ENCODE measurements at regions not wholly inside any gene's neighbourhood (a gene's known extent, or its start where the extent isn't known, plus 50 kb on each side); places are given as distances from the start of the nearest gene placed in this dataset.
A peak's percentile ranks its signal among the peaks of the same experiment; 100 is the strongest.
"Not testable (repeated sequence)": the region's sequence is repeated elsewhere in the genome, so short reads cannot be mapped to it uniquely, and the experiment has no call there.

DNA sequence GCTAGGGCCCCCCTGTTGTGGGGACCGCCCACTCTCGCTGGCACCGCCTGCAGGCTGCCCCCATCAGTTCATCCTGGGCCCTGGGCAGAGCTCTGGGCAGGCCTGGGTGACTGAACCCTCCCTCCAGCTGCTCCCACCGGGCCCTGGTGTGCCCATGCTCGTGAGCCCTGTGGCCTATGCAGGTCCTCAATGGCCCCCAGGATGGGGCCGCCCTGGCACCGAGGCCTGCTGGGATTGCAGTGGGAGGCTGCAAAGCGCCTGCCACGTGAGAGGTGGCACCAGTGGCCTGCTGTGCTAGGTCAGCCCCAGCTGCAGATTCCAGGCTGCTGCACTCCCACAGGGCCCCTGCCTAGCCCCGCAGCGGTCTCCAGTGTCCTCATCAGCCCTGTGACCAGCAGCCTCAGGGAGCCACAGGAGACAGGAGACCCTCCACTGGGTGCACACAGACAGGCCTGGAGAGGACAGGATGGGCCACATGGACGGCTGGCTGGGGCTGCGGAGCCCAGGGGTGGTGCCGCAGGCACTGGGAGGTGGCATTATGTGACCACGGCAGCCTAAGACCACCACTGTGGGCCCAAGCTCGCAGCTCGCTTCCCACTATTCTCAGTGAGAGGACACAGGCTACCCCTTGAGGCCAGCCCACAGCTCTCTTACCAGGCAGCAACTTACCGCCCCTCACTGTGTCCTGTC, 199.4 kb downstream of the BCR start:
- DNase-seq = not testable (repeated sequence)

DNA sequence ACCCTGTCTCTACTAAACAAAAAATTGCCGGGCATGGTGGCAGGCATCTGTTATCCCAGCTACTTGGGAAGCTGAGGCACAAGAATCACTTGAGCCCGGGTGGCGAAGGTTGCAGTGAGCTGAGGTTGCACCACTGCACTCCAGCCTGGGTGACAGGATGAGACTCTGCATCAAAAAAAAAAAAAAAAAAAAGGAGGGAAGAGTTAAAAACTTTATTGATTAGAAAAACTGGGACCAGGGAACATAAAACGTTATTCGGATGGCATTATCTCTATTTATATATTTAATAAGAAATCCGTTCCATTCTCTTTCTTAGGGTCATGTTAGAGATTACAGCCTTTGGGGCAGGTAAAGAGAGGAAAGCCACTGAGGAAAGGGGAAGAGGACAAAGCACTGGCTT, 197.5 kb downstream of the BCR start:
- DNase-seq = no peak

DNA sequence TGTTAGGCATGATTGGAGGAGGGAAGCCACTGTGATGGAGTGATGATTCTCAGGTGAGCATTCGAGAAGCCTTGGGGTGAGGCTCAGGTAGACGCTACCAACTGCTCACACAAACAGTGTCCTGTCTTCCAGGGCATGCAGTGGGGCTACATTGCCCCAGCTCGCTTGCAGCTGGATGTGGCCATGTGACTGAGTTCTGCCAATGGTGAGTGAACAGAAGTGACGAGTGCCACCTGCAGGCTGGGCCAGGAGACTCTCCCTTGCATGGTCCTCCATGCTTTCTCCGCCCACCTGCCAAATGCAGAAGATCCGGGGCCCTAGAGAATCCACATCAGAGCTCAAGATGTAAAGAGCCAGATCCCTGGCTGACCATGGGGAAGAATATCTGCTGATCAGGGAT, 195.9 kb downstream of the BCR start:
- DNase-seq = peak; percentile 66

DNA sequence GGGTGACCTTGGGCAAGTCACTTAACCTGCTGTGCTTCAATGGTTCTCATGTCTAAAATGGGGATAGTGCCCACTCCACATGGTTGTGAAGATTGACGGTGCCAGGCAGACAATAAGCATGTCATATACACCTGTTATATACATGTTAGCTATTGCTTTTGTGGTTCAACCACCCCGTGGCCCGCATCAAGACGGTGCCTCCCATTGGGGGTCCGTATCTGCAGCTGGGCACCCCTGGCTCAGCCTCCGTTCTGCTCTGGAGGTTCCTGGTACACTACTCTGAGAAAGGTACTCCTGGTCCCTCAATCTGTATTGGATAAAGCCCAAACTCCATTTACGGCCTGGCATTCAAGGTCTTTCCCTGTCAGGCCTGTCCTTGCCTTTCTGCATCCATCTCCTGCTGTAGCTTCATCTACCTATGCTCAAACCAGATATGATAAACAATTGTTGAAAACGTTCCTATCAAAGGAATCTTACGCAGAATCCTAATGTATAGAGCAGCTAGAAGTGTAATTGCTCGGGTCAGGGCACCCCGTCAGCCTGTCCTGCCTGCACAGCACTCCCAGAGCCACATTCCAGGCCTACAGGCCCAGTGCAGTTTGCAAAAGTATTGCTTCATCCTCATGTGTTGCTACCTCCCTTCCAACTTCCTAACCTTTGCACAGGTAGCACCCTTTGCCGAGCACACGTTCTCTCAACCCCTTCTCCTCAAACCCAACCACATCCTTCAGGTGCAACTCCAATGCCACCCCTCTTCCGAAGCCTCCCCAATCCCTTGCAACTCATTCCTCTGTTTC, 194.9 kb downstream of the BCR start:
- no peak for DNase-seq

DNA sequence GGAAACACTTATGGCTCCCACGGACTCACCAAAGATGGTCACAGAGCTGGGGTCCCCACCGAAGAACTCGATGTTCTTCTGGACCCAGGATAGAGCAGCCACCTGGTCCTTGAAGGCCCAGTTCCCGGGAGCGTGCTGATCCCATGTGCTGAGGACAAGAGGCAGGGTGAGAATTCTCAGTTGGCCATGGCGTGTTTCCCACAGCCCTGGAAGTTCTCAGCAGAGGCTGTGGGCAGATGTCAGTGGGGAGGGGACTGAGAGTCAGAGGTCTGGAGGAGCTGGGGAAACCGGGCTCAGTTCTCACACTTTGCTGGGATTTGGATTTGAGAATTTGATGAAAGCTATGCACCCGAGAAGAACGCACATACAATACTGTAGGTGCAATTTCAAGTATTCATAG, 193.3 kb downstream of the BCR start:
- no peak for DNase-seq

DNA sequence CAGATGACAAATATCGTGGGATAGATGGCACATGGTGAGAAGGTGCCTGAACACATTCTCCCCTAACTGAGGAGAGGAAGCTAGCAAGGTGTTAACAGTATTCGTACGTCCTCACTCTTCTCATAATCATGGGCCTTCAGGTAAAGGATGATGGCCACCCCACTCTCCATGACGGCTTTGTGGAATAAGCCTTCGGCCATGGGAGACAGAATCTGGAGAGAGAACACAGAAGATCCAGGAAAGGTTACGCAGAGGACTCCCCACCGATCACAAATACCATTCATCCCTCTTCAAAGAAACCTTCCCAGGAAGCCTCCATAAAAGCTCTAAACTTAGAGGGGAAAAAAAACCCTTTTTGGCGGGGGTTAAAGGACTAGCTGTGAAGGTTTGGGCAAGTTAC, 189.9 kb downstream of the BCR start:
- DNase-seq = no peak

DNA sequence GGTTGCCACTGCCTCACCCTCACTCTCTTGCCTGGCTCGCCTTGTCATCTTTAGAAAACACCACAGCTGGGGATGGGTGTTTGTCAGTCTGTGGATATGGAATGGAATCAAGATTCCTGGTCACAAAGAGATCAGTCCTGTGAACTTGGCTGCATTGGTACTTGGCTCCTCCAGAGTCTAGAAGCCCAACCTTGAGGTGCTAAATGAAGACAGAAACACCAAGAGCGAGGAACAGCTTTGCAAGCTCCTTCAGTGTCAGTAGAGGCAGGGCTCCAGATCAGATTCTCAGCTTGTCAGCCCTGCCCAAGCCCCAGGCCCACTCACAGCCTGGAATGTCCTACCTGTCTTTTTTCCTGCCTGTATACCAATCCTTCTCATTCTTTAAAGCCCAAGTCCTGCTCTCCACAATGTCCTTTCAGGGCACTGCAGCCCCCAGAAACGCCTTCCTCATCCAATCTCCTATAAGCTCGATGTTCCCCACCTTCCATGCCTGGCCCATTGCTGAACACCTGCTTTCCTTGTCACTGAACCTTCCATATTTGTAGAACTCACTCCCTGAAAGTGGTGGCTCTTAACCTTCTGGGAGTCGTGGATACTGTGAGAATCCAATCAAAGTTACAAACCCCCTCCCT, 188.9 kb downstream of the BCR start:
- DNase-seq = no peak

Data from activated CD4-positive, alpha-beta T cell treated with anti-CD3 and anti-CD28 coated beads, Interleukin-2, Interleukin-6, amounts not matched to agents 100 ng/mL and 50 ng/mL, durations not matched to agents 16 hours and 8 hours (primary cell).